ENCODE measurements at regions not wholly inside any gene's neighbourhood (a gene's known extent, or its start where the extent isn't known, plus 50 kb on each side); places are given as distances from the start of the nearest gene placed in this dataset.

DNA sequence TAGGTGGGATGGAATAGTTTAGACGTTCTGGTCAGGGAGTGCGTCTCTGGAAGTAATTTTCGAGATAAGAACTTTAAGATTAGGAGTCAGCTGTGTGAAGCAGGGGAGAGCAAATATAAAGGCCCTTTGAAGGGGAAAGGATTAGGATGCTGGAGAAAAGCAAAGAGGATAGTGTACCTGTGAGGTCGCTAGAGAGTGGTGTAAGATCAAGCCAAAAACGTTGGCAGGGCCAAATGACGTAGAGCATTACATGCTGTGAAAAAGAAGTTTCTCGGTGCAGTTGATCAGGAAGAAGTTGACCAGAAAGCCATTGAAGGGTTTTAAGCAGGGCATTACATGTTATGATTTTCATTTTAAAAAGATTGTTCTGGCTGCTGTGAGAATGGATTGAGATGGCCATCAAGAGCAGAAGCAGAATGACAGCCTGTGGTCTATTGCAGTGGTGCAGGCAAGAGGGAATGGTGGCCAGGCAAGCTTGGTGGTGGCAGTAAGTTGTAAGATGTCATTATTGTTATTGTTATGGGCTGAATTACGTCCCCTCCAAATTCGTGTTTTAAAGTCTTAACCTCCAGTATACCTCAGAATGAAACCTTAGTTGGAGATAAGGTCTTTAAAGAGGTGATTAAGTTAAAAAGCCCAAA lies 113.6 kb upstream of the KIF26B start (continued):
- TF ChIP-seq PML (IDR thresholded peaks at IDR 0.05; ENCODE audit: low read length) (no peak), SREBF2 (IDR thresholded peaks at IDR 0.05; ENCODE audit: low read length) (no peak), CHD2 (IDR thresholded peaks at IDR 0.05; ENCODE audit: borderline replicate concordance, low read depth, low read length) (no peak), ETV6 (conservative IDR thresholded peaks at IDR 0.05 in 1 of 2, IDR thresholded peaks at IDR 0.05 in 1 of 2; ENCODE audit: borderline replicate concordance in 1 of 2, low read depth in 1 of 2) (no peak)
- TF ChIP-seq, protein P1, sequence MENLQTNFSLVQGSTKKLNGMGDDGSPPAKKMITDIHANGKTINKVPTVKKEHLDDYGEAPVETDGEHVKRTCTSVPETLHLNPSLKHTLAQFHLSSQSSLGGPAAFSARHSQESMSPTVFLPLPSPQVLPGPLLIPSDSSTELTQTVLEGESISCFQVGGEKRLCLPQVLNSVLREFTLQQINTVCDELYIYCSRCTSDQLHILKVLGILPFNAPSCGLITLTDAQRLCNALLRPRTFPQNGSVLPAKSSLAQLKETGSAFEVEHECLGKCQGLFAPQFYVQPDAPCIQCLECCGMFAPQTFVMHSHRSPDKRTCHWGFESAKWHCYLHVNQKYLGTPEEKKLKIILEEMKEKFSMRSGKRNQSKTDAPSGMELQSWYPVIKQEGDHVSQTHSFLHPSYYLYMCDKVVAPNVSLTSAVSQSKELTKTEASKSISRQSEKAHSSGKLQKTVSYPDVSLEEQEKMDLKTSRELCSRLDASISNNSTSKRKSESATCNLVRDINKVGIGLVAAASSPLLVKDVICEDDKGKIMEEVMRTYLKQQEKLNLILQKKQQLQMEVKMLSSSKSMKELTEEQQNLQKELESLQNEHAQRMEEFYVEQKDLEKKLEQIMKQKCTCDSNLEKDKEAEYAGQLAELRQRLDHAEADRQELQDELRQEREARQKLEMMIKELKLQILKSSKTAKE (IDR thresholded peaks at IDR 0.05; ENCODE audit: low read depth, poor library complexity, severe bottlenecking), result no peak
- TF ChIP-seq, protein P2, sequence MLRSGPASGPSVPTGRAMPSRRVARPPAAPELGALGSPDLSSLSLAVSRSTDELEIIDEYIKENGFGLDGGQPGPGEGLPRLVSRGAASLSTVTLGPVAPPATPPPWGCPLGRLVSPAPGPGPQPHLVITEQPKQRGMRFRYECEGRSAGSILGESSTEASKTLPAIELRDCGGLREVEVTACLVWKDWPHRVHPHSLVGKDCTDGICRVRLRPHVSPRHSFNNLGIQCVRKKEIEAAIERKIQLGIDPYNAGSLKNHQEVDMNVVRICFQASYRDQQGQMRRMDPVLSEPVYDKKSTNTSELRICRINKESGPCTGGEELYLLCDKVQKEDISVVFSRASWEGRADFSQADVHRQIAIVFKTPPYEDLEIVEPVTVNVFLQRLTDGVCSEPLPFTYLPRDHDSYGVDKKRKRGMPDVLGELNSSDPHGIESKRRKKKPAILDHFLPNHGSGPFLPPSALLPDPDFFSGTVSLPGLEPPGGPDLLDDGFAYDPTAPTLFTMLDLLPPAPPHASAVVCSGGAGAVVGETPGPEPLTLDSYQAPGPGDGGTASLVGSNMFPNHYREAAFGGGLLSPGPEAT (IDR thresholded peaks at IDR 0.05; ENCODE audit: low read depth), result no peak

GRCh38 chr1:245039196-245039595 lies 115.6 kb upstream of the KIF26B start:
- POLR2A ChIA-PET, result interaction anchor here (0.7 kb wide), 1 partner anchor 86 kb away, joined by 10 read pairs; no protein-coding TSS in a partner anchor
- ATAC-seq, result no peak

More at GRCh38 chr1:245039196-245039595, 115.6 kb upstream of the KIF26B start:
- intact Hi-C loops (cut with micrococcal nuclease; ENCODE audit: unreplicated experiment), result no loop called here
- FAIRE-seq (no peak), DNase-seq (ENCODE audit: low read depth, low spot score) (no peak)
- ChIA-PET RAD21 (ENCODE audit: unreplicated experiment) (no interaction called here), CTCF (interaction anchor here (1.9 kb wide), 1 partner anchor 238 kb away, joined by 11 read pairs; no protein-coding TSS in a partner anchor), SMC1A (ENCODE audit: uncharacterized antibody, unreplicated experiment) (interaction anchor here (1.5 kb wide), 1 partner anchor 435 kb away, joined by 5 read pairs; no protein-coding TSS in a partner anchor)
- Histone ChIP-seq H3K27me3 (replicated peaks in 1 of 2; ENCODE audit: control insufficient read depth in 2 of 2, insufficient read depth in 2 of 2, low read length in 1 of 2) (no peaks in the 10 kb centered on the region), H2AFZ (ENCODE audit: control insufficient read depth, low read depth, low read length) (no peak overlapping the region), H4K20me1 (ENCODE audit: control insufficient read depth, insufficient read depth) (no peaks in the 10 kb centered on the region), H3K79me2 (ENCODE audit: control insufficient read depth, insufficient read depth, low read length) (no peaks in the 10 kb centered on the region), H3K36me3 (ENCODE audit: control insufficient read depth in 2 of 2, insufficient read depth in 2 of 2, low read length in 1 of 2) (no peaks in the 10 kb centered on the region), H3K4me3 (no peak overlapping the region), H3K27ac (ENCODE audit: control insufficient read depth, insufficient read depth) (no peak overlapping the region), H3K4me1 (ENCODE audit: control insufficient read depth, insufficient read depth, low read length) (no peaks in the 10 kb centered on the region), H3K4me2 (ENCODE audit: control insufficient read depth, insufficient read depth) (no peak overlapping the region), H3K9ac (ENCODE audit: control insufficient read depth, insufficient read depth, low read length) (no peak overlapping the region), H3K9me3 (replicated peaks; ENCODE audit: control insufficient read depth, insufficient read depth, low read length) (no peaks in the 10 kb centered on the region)
- no TSS peak for BruUV-seq (replicated peaks)
- in situ Hi-C loops (cut with MboI), result no loop called here
- WGBS (ENCODE audit: insufficient coverage, insufficient replicate concordance, low lambda C conversion rate, missing lambda C conversion rate), result 33% methylated on average over 3 of the region's 3 CpGs
- TF ChIP-seq RBBP5 (conservative IDR thresholded peaks at IDR 0.05), result no peak
- TF ChIP-seq SP1 (IDR thresholded peaks at IDR 0.05; ENCODE audit: low read depth, low read length), result no peak
- no peak for TF ChIP-seq IKZF2 (IDR thresholded peaks at IDR 0.05)
- TF ChIP-seq LARP7 (IDR thresholded peaks at IDR 0.05), result no peak
- TF ChIP-seq TARDBP (IDR thresholded peaks at IDR 0.05; ENCODE audit: borderline replicate concordance), result no peak
- TF ChIP-seq RCOR1 (conservative IDR thresholded peaks at IDR 0.05; ENCODE audit: low read depth, low read length), result no peak
- TF ChIP-seq MEF2A (IDR thresholded peaks at IDR 0.05; ENCODE audit: insufficient read depth, low read depth, low read length), result no peak
- TF ChIP-seq EGR1 (IDR thresholded peaks at IDR 0.05; ENCODE audit: borderline replicate concordance in 1 of 2, low read depth in 2 of 2, low read length in 2 of 2), result no peak
- no peak for TF ChIP-seq BRCA1 (IDR thresholded peaks at IDR 0.05; ENCODE audit: low read depth, low read length)
